ENCODE measurements at regions not wholly inside any gene's neighbourhood (a gene's known extent, or its start where the extent isn't known, plus 50 kb on each side); places are given as distances from the start of the nearest gene placed in this dataset.

- TF ChIP-seq EZH2phosphoT487 (IDR thresholded peaks at IDR 0.05; ENCODE audit: insufficient read depth, low read depth) = no peak
- TF ChIP-seq EZH2 (IDR thresholded peaks at IDR 0.05; ENCODE audit: insufficient read depth, poor library complexity, severe bottlenecking) = no peak
These were observed 298.8 kb downstream of the NSG2 start for GRCh38 chr5:174344335-174344734.
